Retinal pigment epithelial cell (primary cell): ENCODE measurements at regions not wholly inside any gene's neighbourhood (a gene's known extent, or its start where the extent isn't known, plus 50 kb on each side); places are given as distances from the start of the nearest gene placed in this dataset.

Experiments
- DNase-seq: peaks from one replicate; pipeline ENCODE4 v3.0.0-alpha.2; 2010; ENCODE audit warnings: low read depth
- H3K4me3 ChIP-seq: 2 replicates; pipeline ENCODE4 v1.5.1; 2011; ENCODE audit warnings: mild to moderate bottlenecking, low read length, control low read depth, moderate library complexity
- CTCF ChIP-seq: conservative IDR thresholded peaks from 2 replicates; pipeline ENCODE4 v1.5.1; 2011; ENCODE audit warnings: low read depth, low read length, control low read depth, inconsistent platforms

GRCh38 chr18:4817665-4818064 is 362.6 kb upstream of the DLGAP1 start:
- DNase-seq, result no peak
- no peak overlapping the region for H3K4me3 ChIP-seq
- no peak for TF ChIP-seq CTCF

- DNase-seq, result no peak
- no peak for TF ChIP-seq CTCF
- no peak overlapping the region for H3K4me3 ChIP-seq
Measured at GRCh38 chr18:4813708-4814107, 358.6 kb upstream of the DLGAP1 start.

GRCh38 chr18:4808891-4809290 is 353.8 kb upstream of the DLGAP1 start:
- no peak for DNase-seq
- TF ChIP-seq CTCF, result no peak
- H3K4me3 ChIP-seq, result no peak overlapping the region

- no peak for TF ChIP-seq CTCF
- DNase-seq, result no peak
- no peak overlapping the region for H3K4me3 ChIP-seq
Measured at GRCh38 chr18:4807604-4808293, 352.6 kb upstream of the DLGAP1 start.

GRCh38 chr18:4806331-4806730 is 351.2 kb upstream of the DLGAP1 start:
- no peak overlapping the region for H3K4me3 ChIP-seq
- TF ChIP-seq CTCF, result no peak
- DNase-seq, result no peak

GRCh38 chr18:4802296-4802695 is 347.2 kb upstream of the DLGAP1 start:
- H3K4me3 ChIP-seq, result no peak overlapping the region
- TF ChIP-seq CTCF, result no peak
- no peak for DNase-seq

- DNase-seq, result no peak
- TF ChIP-seq CTCF, result no peak
- no peak overlapping the region for H3K4me3 ChIP-seq
Measured at GRCh38 chr18:4801151-4801550, 346.0 kb upstream of the DLGAP1 start.
